IMR-90 (cell line): ENCODE measurements at regions not wholly inside any gene's neighbourhood (a gene's known extent, or its start where the extent isn't known, plus 50 kb on each side); places are given as distances from the start of the nearest gene placed in this dataset.

Experiments
- ATAC-seq: fragments of 200-7000 bp; cut with Tn5 transposase; 2 replicates; pipeline ENCODE4 v1.9.1; 2020; ENCODE audit warnings: low read depth, mild to moderate bottlenecking, moderate library complexity
- BruUV-seq: library from RNA; stranded (reverse); fragments of 400-500 nt; replicated peaks from 2 replicates; lab custom pipeline; 2021; lab: Mats Ljungman, UMichigan
- CTCF ChIA-PET: fragments of 300-600 bp; formaldehyde crosslinking; extraction: SDS; loops from one replicate; lab custom pipeline; 2021; ENCODE audit warnings: antibody characterized with exemption; lab: Yijun Ruan, JAX
- POLR2A ChIA-PET: fragments of 300-600 bp; sonication (Branson Sonifier 250); formaldehyde crosslinking; loops from one replicate; lab custom pipeline; 2022; ENCODE audit warnings: antibody characterized with exemption; ENCODE audit not compliant: unreplicated experiment; lab: Charles Lee
- DNase-seq: peaks from one replicate; pipeline ENCODE4 v3.0.0; 2013
- H2AFZ ChIP-seq: replicated peaks from 2 replicates; pipeline ENCODE3; 2013; ENCODE audit warnings: low read length, mild to moderate bottlenecking; ENCODE audit not compliant: poor library complexity
- H2AK5ac ChIP-seq: 2 replicates; pipeline ENCODE4 v1.6.1; 2013; ENCODE audit warnings: low read depth, low read length, inconsistent platforms
- H2AK9ac ChIP-seq: replicated peaks from 2 replicates; pipeline ENCODE3; 2013; ENCODE audit warnings: mild to moderate bottlenecking, low read depth, low read length, moderate library complexity; ENCODE audit not compliant: poor library complexity
- H2BK120ac ChIP-seq: 2 replicates; pipeline ENCODE4 v1.6.1; 2013; ENCODE audit warnings: low read depth, low read length, inconsistent platforms
- H2BK15ac ChIP-seq: 3 replicates; pipeline ENCODE4 v1.6.1; 2013; ENCODE audit warnings: low read depth, low read length, inconsistent platforms
- H2BK20ac ChIP-seq: 2 replicates; pipeline ENCODE4 v1.6.1; 2013; ENCODE audit warnings: low read depth, mild to moderate bottlenecking, inconsistent platforms, low read length, moderate library complexity
- H2BK5ac ChIP-seq: 2 replicates; pipeline ENCODE4 v1.6.1; 2013; ENCODE audit warnings: mild to moderate bottlenecking, low read depth, low read length, inconsistent platforms; ENCODE audit not compliant: poor library complexity, severe bottlenecking
- H3K14ac ChIP-seq: replicated peaks from 2 replicates; pipeline ENCODE4 v1.6.1; 2013; ENCODE audit warnings: low read depth, low read length, inconsistent platforms
- H3K18ac ChIP-seq: 2 replicates; pipeline ENCODE4 v1.6.1; 2013; ENCODE audit warnings: low read depth, low read length, control low read depth
- H3K23ac ChIP-seq: 2 replicates; pipeline ENCODE4 v1.6.1; 2013; ENCODE audit warnings: low read depth, low read length, inconsistent platforms
- H3K27ac ChIP-seq: 2 replicates; pipeline ENCODE4 v1.5.1; 2013; ENCODE audit warnings: mild to moderate bottlenecking, control low read depth, low read length; ENCODE audit not compliant: insufficient read depth
- H3K27me3 ChIP-seq: 2 replicates; pipeline ENCODE4 v1.6.1; 2013; ENCODE audit warnings: low read length; ENCODE audit not compliant: control insufficient read depth, insufficient read depth
- H3K36me3 ChIP-seq: 2 replicates; pipeline ENCODE4 v1.6.1; 2013; ENCODE audit warnings: low read length, mixed read lengths; ENCODE audit not compliant: control insufficient read depth, insufficient read depth
- H3K4ac ChIP-seq: 2 replicates; pipeline ENCODE4 v1.6.1; 2013; ENCODE audit warnings: low read depth, low read length, inconsistent platforms
- H3K4me1 ChIP-seq: 2 replicates; pipeline ENCODE4 v1.6.1; 2013; ENCODE audit warnings: low read length, mixed read lengths; ENCODE audit not compliant: control insufficient read depth, insufficient read depth
- H3K4me2 ChIP-seq: 2 replicates; pipeline ENCODE4 v1.6.1; 2013; ENCODE audit warnings: low read depth, mild to moderate bottlenecking, control low read depth, low read length, moderate library complexity
- H3K4me3 ChIP-seq: 2 replicates; pipeline ENCODE4 v1.5.1; 2013; ENCODE audit warnings: low read depth, mild to moderate bottlenecking, control low read depth, low read length, moderate library complexity; ENCODE audit not compliant: insufficient read depth
- H3K56ac ChIP-seq: 2 replicates; pipeline ENCODE4 v1.6.1; 2013; ENCODE audit warnings: low read length, inconsistent platforms; ENCODE audit not compliant: insufficient read depth; ENCODE audit errors: extremely low read depth
- H3K79me1 ChIP-seq, 2 experiments: 2 replicates each; pipeline ENCODE4 v1.6.1; 2013; ENCODE audit warnings: low read length in 2 of 2, inconsistent platforms in 1 of 2, low read depth in 1 of 2
- H3K9ac ChIP-seq: 2 replicates; pipeline ENCODE4 v1.6.1; 2013; ENCODE audit warnings: low read depth, low read length, control low read depth
- H3K9me1 ChIP-seq: 2 replicates; pipeline ENCODE4 v1.6.1; 2013; ENCODE audit warnings: low read length, inconsistent platforms; ENCODE audit not compliant: insufficient read depth
- H3K9me3 ChIP-seq: 2 replicates; pipeline ENCODE4 v1.6.1; 2013; ENCODE audit warnings: low read length; ENCODE audit not compliant: control insufficient read depth, insufficient read depth
- H4K20me1 ChIP-seq: 2 replicates; pipeline ENCODE4 v1.6.1; 2013; ENCODE audit warnings: low read length, inconsistent platforms; ENCODE audit not compliant: insufficient read depth
- H4K5ac ChIP-seq: 2 replicates; pipeline ENCODE4 v1.6.1; 2013; ENCODE audit warnings: mild to moderate bottlenecking, low read depth, low read length, control low read depth
- H4K8ac ChIP-seq, 2 experiments: 2 replicates each; pipeline ENCODE4 v1.6.1; 2013; ENCODE audit warnings: low read depth in 2 of 2, low read length in 2 of 2, control low read depth in 1 of 2, inconsistent platforms in 1 of 2
- H4K91ac ChIP-seq: 2 replicates; pipeline ENCODE4 v1.6.1; 2013; ENCODE audit warnings: low read depth, low read length, inconsistent platforms; ENCODE audit not compliant: insufficient read depth
- BHLHE40 ChIP-seq: fragments of 150-350 bp; IDR thresholded peaks from 2 replicates; pipeline ENCODE4 v1.6.1; 2016; ENCODE audit warnings: mild to moderate bottlenecking, low read depth, low read length
- CEBPB ChIP-seq: IDR thresholded peaks from 2 replicates; pipeline ENCODE4 v1.6.1; 2012; ENCODE audit warnings: low read depth, low read length, improper control_type of control experiment
- CHD1 ChIP-seq: IDR thresholded peaks from 2 replicates; pipeline ENCODE4 v1.6.1; 2012; ENCODE audit warnings: low read depth, low read length, improper control_type of control experiment
- FOS ChIP-seq: fragments of 150-350 bp; IDR thresholded peaks from 2 replicates; pipeline ENCODE4 v1.6.1; 2016; ENCODE audit warnings: low read depth, low read length
- MAFK ChIP-seq: IDR thresholded peaks from 2 replicates; pipeline ENCODE4 v1.6.1; 2012; ENCODE audit warnings: low read depth, low read length, improper control_type of control experiment
- MAZ ChIP-seq: IDR thresholded peaks from 2 replicates; pipeline ENCODE4 v1.6.1; 2012; ENCODE audit warnings: low read depth, mild to moderate bottlenecking, low read length, improper control_type of control experiment, moderate library complexity, borderline replicate concordance
- MXI1 ChIP-seq: IDR thresholded peaks from 2 replicates; pipeline ENCODE4 v1.6.1; 2012; ENCODE audit warnings: low read depth, mild to moderate bottlenecking, low read length, moderate library complexity, borderline replicate concordance
- NFE2L2 ChIP-seq: fragments of 150-350 bp; IDR thresholded peaks from 2 replicates; pipeline ENCODE4 v1.6.1; 2016; ENCODE audit warnings: low read depth, mild to moderate bottlenecking, low read length
- POLR2A ChIP-seq: IDR thresholded peaks from 2 replicates; pipeline ENCODE4 v1.6.1; 2012; ENCODE audit warnings: mild to moderate bottlenecking, low read depth, low read length
- RAD21 ChIP-seq: IDR thresholded peaks from 2 replicates; pipeline ENCODE4 v1.6.1; 2012; ENCODE audit warnings: low read length, improper control_type of control experiment
- RCOR1 ChIP-seq: IDR thresholded peaks from 2 replicates; pipeline ENCODE4 v1.6.1; 2012; ENCODE audit warnings: mild to moderate bottlenecking, low read length, improper control_type of control experiment; ENCODE audit not compliant: insufficient replicate concordance
- RFX5 ChIP-seq: IDR thresholded peaks from 2 replicates; pipeline ENCODE4 v1.8.0; 2012; ENCODE audit warnings: low read depth, mild to moderate bottlenecking, low read length, moderate library complexity
- SMC3 ChIP-seq: fragments of 150-350 bp; IDR thresholded peaks from 2 replicates; pipeline ENCODE4 v1.6.1; 2016; ENCODE audit warnings: low read depth, mild to moderate bottlenecking, antibody characterized with exemption, low read length, moderate library complexity
- WGBS, 2 experiments: methylation state at CpG; one replicate each; pipeline versions ENCODE4 v1.1.5 to v1.1.7; 2013; ENCODE audit warnings: missing lambda C conversion rate in 2 of 2; ENCODE audit not compliant: insufficient read length in 1 of 2; ENCODE audit errors: extremely low coverage in 2 of 2; 5-methylcytosine and 5-hydroxymethylcytosine counted together
- dilution Hi-C: fragments of 300-500 bp; cut with HindIII; formaldehyde crosslinking; loops from one replicate; pipeline ENCODE4 v1.14.3; 2018; ENCODE audit warnings: low sequenced_read_pairs; ENCODE audit not compliant: unreplicated experiment
- in situ Hi-C: fragments of 300-500 bp; cut with MboI; formaldehyde crosslinking; loops from 3 replicates; pipeline ENCODE4 v1.14.3; 2019; ENCODE audit warnings: low sequenced_read_pairs, inconsistent platforms, mixed read lengths
- intact Hi-C: fragments of 100-400 bp; cut with micrococcal nuclease; formaldehyde crosslinking; loops from 2 replicates; pipeline ENCODE4 v1.10.0; 2022
- TF ChIP-seq, protein P1 (sequence below): conservative IDR thresholded peaks from 2 replicates; pipeline ENCODE4 v1.5.1; 2012; ENCODE audit warnings: mild to moderate bottlenecking, low read depth, low read length, improper control_type of control experiment
- TF ChIP-seq, protein P2 (sequence below): fragments of 150-350 bp; IDR thresholded peaks from 2 replicates; pipeline ENCODE4 v1.6.1; 2016; ENCODE audit warnings: low read depth, mild to moderate bottlenecking, low read length, moderate library complexity, borderline replicate concordance
- TF ChIP-seq, protein P3 (sequence below): fragments of 150-350 bp; IDR thresholded peaks from 2 replicates; pipeline ENCODE4 v1.6.1; 2017; ENCODE audit warnings: mild to moderate bottlenecking, antibody characterized with exemption, low read length, low read depth

DNA sequence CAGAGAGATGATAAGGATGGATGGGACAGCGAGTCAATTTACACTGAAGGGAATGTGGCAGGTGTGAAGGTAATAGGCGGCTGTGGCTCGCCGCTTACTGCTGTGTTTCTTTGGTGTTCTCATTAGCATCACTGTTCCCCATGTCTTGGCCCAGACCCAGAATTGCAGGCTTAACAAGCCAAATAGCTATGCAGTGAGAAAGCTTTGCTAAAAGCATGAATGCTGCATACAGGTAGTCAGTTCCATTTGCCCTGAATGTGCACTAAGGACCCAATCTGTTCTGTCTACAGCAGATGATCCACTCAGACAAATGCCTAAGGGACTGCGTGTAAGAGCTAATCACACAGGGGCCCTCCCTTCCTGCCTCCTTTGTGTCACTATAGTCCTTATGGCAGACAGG is 262.6 kb downstream of the DCDC2C start:
- ChIA-PET POLR2A (no interaction called here), CTCF (no interaction called here)
- Histone ChIP-seq H2AK9ac (no peak overlapping the region), H4K20me1 (no peaks in the 10 kb centered on the region), H2AFZ (no peak overlapping the region), H3K27ac (no peak overlapping the region), H3K36me3 (no peaks in the 10 kb centered on the region), H2BK15ac (no peak overlapping the region), H4K91ac (no peak overlapping the region), H3K9ac (no peak overlapping the region), H3K4me3 (no peak overlapping the region), H3K4me1 (no peaks in the 10 kb centered on the region), H2BK20ac (no peak overlapping the region), H3K23ac (no peak overlapping the region), H3K56ac (no peak overlapping the region), H3K4ac (no peak overlapping the region), H3K27me3 (no peaks in the 10 kb centered on the region), H3K9me3 (peaks cover 22% of the 10 kb centered on the region), H4K8ac (no peak overlapping the region), H3K79me1 (no peaks in the 10 kb centered on the region), H4K5ac (no peak overlapping the region), H3K9me1 (no peaks in the 10 kb centered on the region), H3K4me2 (no peak overlapping the region), H3K18ac (no peak overlapping the region), H3K14ac (no peak overlapping the region), H2AK5ac (no peak overlapping the region), H2BK5ac (no peak overlapping the region), H2BK120ac (no peak overlapping the region)
- BruUV-seq, result no TSS peak
- intact Hi-C loops (no loop called here), dilution Hi-C loops (no loop called here), in situ Hi-C loops (loop anchor here (25.0 kb wide), 1 partner anchor 1946 kb away; no protein-coding TSS in a partner anchor)
- WGBS, 2 experiments, result 69% methylated on average over 3 of the region's 5 CpGs; no CpG with 5 or more reads in 1 of the 2 experiments
- no peak for DNase-seq
- no peak for ATAC-seq
- TF ChIP-seq MAZ (no peak), CHD1 (no peak), CEBPB (no peak), NFE2L2 (no peak), RCOR1 (no peak), RFX5 (no peak), BHLHE40 (no peak), MAFK (no peak), RAD21 (no peak), SMC3 (no peak), POLR2A (no peak), MXI1 (no peak), FOS (no peak)
- TF ChIP-seq, protein P1, sequence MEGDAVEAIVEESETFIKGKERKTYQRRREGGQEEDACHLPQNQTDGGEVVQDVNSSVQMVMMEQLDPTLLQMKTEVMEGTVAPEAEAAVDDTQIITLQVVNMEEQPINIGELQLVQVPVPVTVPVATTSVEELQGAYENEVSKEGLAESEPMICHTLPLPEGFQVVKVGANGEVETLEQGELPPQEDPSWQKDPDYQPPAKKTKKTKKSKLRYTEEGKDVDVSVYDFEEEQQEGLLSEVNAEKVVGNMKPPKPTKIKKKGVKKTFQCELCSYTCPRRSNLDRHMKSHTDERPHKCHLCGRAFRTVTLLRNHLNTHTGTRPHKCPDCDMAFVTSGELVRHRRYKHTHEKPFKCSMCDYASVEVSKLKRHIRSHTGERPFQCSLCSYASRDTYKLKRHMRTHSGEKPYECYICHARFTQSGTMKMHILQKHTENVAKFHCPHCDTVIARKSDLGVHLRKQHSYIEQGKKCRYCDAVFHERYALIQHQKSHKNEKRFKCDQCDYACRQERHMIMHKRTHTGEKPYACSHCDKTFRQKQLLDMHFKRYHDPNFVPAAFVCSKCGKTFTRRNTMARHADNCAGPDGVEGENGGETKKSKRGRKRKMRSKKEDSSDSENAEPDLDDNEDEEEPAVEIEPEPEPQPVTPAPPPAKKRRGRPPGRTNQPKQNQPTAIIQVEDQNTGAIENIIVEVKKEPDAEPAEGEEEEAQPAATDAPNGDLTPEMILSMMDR, result no peak
- TF ChIP-seq, protein P2, sequence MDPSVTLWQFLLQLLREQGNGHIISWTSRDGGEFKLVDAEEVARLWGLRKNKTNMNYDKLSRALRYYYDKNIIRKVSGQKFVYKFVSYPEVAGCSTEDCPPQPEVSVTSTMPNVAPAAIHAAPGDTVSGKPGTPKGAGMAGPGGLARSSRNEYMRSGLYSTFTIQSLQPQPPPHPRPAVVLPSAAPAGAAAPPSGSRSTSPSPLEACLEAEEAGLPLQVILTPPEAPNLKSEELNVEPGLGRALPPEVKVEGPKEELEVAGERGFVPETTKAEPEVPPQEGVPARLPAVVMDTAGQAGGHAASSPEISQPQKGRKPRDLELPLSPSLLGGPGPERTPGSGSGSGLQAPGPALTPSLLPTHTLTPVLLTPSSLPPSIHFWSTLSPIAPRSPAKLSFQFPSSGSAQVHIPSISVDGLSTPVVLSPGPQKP, result no peak
- TF ChIP-seq, protein P3, sequence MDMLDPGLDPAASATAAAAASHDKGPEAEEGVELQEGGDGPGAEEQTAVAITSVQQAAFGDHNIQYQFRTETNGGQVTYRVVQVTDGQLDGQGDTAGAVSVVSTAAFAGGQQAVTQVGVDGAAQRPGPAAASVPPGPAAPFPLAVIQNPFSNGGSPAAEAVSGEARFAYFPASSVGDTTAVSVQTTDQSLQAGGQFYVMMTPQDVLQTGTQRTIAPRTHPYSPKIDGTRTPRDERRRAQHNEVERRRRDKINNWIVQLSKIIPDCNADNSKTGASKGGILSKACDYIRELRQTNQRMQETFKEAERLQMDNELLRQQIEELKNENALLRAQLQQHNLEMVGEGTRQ, result no peak
